HG03460 (cell line): ENCODE measurements at regions not wholly inside any gene's neighbourhood (a gene's known extent, or its start where the extent isn't known, plus 50 kb on each side); places are given as distances from the start of the nearest gene placed in this dataset.

Source experiments
- ATAC-seq: cut with Tn5 transposase; IDR thresholded peaks from one replicate; pipeline ENCODE4 v1.9.1; 2021; ENCODE audit not compliant: unreplicated experiment

DNA sequence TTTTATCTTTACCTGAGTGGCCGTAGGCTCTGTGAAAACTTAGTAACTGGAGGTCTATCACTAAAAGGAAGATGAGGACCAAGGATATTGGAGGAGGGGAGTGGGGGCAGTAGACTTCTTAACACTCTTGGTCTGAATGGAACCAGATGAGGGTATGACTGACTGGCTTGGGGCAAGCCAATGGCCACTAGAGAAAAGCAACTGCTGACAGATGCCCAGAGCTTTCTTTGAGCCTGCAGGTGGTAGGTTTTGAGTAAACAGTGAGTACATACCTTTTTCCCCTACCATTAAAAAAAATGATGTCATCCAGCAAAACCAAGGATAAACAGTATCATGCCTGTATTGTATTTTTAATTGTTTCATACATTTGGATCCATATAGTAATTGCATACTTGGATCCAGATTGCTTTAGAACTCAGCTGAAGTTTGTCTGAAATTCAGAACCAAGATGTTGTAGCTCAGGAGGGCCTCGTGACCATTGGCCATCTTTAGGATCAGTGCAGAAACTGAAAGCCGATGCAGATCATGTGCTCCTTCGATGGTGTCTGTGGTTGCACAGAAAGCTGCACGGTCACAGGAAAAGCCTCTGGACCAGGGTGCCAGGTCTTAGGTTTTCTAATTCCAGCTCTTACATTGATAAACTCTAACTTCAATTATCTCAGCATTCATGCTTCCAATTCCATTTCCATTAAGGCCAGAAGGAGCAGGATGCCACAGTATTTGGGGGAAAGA, 131.0 kb downstream of the PDGFRA start:
- no peak for ATAC-seq

DNA sequence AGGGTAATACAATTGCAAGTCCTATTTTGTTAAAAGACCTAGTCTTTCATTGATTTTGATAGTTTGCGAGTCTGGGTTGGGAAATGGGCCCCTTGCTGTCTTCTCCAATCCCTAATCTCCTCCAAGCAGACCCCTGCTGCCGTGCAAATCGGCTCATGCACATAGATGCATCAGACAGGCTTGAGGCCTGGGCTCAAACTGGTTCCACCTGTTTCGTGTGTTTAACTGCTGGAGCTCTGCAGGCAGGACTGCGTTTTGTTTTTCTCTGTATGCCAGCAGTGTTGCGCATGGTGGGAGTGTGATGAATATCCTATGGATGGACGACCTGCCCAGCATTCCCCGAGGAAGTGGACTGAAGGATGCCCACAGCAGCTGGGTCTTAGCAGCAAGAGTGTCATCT, 133.9 kb downstream of the PDGFRA start:
- no peak for ATAC-seq

DNA sequence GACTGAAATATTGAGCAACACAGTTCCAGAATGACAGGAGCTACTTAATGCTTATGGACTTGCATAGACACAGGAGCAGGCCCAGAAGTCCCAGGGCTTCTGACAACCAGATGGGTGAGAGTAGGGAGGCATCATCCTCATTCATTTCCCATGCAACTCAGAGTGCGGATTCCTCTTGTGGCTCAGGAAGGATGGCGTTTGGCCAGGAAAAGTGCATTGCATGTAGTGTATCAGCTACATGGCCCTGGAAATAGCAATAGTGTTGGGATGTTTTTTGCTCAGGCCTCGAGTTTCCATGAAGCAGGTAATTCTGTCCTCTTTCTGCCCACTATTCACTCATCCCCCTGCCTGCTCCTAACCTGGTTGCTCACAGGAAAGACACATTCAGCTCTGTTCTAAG, 136.6 kb downstream of the PDGFRA start:
- no peak for ATAC-seq

DNA sequence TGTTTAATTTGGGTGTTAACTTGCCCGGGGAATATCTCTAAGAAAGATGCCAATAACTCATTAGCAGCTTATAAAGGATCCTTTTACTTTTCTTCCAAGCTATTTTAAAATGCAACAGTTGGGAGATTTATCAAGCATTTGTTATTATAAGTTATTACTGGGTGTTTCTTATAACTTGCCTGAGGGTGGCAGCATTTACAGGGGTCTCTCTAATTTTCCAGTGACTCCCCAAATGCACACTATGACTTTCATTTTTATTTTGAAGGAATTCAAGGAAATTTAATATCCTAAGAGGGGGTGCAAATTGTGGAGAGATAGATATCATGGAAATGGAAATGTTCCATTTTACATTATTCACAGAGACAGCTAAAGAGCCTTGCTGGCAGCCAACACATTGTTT, 138.0 kb downstream of the PDGFRA start:
- ATAC-seq, result no peak

DNA sequence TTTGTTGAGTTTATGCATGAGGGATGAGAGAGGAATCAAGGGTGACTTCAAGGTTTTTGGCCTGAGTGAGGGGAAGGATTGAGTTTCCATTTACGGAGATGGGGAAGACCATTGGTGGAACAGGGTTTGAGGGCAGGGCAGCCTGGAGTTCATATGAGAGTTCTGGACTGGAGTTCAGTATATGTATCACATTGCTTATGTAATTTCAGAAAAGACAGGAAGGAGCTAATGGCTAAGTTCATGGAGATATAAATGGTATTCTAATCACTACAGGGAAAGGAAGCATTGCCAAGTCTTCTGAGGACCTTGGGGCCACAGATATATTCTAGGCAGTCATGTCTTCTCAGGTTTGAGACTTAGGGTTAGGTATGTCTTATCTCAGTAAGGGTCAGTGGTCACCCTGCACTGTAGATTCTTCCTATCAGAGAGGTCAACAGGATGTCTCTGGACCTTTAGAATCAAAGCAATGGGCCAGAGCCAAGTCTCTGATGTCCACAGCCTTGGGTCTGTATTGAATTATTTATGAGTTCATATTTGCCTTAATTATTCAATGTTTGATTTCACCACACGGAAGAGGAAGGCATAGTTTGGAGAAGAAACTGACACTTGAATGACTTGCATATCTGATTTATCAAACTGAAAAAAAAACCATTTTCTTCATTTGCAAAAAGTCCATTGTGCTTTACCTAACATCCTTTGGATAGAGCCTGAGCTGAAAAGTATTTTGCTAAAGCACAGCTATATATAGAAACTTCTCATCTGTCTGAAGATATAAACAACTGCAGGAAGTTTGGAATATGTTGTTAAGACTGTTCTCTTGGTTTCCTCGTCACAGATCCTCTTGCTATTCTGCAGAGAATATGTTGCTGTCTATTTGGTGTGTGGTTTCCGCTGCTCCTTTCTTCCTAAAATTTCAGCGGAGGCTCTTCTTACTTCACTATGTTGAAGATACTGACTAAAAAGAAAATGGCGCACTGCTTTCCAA, 139.5 kb downstream of the PDGFRA start:
- no peak for ATAC-seq

DNA sequence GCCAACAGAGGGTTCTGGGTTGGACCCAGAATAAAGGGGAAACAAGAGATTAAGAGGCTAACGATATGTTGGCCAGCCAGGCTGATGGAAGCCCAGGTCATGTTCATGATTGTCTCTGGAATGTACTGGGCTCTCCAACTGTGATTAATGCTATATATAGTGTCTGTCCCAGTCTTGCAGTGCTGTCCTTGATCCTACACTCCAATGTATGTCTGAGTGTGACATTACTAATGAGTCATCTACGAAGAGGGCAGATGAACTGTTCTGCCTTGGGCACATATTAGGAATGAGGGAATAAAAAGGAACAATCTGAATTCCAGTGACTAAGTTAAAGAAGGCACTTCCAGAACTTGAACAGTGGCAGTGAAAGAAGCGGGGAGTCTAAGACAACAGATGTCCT, 142.1 kb downstream of the PDGFRA start:
- no peak for ATAC-seq

DNA sequence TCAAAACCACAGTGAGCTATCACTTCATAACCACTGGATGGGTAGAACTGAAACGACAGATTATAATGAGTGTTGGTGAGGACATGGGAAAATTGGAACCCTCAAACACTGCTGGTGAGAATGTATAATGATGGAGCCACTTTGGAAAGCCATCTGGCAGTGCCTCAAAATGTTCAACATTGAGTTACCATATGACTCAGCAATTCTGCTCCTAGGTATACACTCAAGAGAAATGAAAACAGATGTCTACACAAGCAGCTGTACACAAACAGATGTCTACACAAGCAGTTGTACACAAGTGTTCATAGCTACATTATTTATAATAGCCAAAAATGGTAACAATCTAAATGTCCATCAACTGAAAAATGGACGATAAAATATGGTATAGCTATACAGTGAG, 143.9 kb downstream of the PDGFRA start:
- no peak for ATAC-seq

DNA sequence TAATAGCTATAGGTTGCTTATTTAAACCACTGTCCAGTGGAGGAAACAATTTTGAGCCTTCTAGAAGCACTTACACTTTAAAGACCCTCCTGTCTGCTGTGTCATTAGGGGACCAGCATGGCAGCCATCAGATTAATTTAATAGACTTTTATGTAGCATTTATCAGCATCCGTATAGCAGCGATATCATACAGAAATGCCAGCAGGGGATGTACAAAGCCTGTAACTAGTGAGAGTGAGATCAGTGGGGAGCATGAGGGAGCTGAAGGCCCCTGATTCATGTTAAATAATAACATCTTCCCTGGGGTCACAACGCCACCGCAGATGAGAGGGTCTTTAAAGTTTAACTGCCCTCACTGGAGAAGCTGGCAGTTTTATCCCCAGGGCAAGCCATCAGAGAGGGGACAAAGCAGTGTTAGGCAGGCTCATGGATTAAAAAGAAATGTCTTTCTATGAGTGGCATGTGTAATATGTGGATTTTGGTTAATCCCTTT, 144.7 kb downstream of the PDGFRA start:
- no peak for ATAC-seq

DNA sequence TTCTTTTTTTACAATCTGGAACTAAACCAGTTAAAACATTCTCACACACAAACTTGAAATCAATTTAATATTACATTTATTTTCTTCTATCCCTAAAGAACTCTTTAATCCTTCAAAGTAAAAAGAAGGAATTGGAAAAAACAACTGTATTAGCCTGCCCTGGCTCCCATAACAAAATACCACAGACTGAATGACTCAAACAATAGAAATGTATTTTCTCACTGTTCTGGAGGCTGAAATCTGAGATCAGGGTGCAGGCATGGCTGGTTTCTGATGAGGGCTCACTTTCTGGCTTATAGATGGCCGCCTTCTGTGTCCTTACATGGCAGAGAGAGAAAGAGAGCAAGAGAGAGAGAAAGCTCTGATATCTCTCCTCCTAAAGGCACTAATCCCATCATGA, 149.4 kb downstream of the PDGFRA start:
- no peak for ATAC-seq

DNA sequence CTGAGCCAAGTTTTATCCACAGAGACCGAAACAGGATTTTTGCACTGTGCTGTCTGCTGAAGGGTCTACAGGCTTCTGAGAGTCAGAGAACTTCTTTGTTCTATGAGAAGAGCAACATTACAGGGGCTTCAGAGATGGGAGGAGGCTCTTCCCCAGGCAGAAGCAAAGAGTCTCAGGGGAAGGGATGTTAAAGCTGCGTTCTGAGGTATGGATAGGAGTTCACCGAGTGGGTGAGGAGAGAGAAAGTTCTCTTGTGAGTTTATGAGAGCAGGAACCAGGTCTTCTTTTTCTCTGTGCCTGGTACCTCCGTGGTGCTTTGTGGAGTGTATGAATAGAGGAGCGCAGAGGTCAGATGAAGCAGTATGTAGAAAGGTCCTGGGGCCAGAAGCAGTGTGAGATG, 155.1 kb downstream of the PDGFRA start:
- no peak for ATAC-seq

DNA sequence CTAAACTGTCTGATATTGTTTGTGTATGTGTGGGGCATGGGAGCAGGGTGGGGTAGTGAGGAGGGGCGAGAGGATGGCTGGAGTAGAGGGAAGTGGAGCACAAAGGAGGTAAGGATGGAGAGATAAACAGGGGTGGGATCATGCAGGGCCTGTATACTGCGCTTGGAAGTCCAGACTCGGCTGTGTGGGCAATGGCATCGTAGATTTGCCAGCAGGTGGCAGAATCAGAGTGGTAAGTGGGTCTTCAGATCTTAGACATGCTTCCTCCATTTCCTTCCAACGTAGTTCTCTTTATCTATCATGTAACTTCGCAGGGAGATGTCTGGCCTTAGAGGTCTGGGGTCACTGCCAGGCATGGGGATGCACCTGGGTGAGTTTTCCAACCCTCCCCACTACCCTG, 155.5 kb downstream of the PDGFRA start:
- no peak for ATAC-seq

DNA sequence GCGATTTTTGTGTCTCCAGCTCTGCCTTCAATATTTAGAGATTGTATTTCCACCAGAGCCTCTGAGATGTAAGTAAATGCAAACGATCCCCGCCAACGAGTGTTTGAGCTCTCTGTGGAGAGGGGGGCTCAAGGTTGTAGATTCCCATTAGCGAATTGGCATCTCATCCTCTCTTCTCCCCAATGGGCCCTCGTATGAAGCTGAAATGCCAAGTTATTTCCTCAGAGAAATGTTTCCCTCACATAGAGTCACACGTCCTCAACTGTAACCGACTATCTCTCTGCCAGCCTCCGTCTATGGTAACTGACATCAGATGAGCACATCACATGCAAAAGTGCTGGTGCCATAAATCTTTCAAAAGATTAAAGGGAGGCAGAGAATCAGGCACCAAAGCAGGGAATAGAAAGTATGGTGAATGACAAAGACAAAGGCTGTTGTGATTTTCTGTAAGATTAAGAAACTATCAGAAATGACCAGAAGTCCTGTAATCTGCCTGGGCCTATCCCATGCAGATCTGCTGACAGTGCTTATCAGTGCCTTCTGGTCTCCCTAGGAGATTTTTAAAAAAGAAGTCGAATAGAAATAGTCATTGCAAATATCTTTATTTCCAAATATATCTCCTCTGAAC, 157.1 kb downstream of the PDGFRA start:
- ATAC-seq, result no peak

DNA sequence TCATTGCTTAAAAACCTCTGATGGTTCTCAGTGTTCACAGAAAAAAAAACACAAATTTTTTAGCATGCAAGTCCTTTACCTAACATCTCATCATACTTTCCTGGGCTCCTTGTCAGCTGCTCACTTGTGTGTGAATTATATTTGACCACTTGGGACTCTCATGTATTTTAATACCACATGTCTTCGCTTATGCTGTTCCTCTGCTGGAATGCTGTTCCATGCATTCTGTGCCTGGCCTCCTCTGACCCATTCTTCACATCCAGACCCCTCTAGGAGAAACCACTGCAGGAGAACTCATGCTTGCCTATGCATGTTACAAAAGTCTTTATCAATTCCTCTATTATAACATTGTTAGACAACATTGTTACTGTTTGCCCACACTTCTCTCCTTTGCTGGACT, 157.6 kb downstream of the PDGFRA start:
- ATAC-seq, result no peak

DNA sequence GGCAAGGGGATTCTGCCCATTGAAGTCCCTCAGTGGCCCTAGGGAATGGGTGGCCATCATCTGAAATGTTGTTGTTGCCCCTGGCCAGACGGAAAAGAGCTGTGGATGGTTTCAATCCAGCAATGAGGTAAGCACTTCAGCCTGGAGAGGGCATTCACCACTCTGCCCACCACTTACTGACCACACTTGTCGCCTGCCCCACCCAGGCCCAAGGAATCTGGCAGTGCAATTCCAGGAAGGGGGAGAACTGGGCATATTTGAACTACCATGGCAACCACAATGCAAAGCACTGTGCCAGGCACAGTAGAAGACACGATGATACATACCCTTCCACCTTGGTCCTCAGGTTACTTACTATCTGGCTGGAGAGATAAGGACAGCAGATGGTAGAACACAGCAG, 161.6 kb downstream of the PDGFRA start:
- no peak for ATAC-seq

DNA sequence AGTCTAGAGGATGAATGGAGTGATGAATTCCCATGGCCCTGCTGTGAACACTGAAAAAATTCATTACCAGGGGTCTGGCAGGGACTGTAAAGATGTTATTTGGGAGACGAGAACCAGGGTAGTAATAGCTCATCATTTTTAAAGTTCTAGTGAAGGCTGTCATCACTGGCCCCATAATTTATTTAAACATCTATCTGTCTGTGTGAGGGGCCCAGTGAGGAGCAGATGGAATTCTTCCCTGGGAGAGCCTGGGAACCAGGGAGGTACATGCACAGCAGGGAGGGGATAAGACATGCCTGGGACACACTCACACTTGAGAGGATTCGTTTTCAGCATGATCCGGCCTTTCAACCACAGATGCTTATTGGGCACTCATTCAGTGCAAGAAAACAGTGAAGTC, 162.0 kb downstream of the PDGFRA start:
- ATAC-seq, result no peak

DNA sequence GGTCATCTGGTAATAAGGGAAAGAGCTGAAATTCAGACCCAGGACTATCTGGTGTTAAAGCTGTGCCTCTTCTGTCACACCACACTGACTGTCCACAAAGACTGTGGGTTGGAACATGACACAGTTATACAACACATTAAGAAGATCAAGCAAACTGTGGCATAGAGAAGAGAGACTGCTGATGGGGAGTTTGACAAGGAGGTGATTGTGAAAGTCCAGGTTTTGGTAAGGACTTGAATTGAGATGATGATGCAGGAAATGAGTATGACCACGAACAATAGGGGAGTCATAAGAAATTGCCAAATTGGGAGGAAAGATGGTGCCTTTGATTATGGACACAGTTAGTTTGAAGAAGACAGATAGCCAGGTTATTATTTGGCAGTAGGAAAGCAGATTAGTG, 163.4 kb downstream of the PDGFRA start:
- ATAC-seq, result no peak

DNA sequence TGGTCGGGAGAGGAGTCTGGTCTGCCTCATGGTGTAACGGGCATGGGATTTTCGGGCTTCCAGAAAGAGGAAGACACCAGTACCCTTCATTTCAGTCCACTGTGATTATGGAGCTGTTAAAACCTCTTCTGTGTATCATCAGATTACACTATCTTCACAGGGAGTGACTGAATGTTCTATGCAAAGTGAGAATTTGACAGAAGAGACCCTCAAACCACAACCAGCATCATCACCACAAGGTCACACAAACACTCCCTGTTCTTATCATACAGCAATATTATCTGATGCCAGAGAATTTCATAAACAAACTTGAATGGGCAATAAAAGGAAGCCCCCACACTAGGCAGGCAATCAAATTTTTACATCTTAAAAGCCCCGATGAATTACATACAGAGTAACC, 164.2 kb downstream of the PDGFRA start:
- ATAC-seq, result no peak

DNA sequence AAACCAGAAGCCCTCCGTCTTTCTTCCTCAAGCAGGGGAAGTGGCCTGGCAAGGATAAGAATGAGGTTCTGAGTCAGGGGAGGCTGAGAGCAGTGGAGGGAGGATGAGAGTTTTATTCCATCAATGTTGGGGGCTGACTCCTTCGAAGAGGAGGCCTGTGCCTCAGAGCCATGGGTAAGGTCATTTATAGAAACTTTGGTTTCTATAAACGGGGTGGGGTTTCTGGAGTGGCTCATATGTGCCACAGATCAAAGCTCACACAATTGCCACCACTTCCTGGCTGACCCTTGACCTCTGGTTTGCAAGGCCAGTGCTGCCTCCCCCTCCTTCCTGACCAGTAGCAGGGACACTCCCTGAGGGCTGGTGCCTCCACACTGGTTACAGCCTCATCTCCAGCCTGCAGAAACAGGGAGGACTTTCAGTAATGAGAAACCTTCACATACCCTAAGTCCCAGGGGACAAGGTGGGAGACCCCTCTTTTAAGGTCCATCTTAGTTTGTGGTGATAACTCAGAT, 166.0 kb downstream of the PDGFRA start:
- ATAC-seq, result no peak

DNA sequence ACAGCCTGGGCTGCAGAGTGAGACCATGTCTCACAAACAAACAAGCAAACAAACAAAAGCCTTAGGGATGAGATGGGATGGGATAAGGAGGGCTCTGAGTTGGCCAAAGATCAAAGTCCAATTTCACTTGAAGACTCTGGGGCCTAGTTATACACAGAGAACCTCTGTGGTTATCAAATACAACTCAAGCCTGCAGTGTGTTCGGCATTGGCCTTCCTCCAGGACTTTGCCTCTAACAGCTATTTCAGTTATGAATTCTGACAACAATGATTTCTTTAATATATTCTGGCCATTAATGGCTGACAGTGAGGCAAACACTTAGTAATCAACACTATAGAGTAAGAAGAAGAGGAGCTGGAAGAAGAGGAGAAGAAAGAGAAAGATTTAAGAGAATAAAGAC, 171.1 kb downstream of the PDGFRA start:
- ATAC-seq, result no peak

DNA sequence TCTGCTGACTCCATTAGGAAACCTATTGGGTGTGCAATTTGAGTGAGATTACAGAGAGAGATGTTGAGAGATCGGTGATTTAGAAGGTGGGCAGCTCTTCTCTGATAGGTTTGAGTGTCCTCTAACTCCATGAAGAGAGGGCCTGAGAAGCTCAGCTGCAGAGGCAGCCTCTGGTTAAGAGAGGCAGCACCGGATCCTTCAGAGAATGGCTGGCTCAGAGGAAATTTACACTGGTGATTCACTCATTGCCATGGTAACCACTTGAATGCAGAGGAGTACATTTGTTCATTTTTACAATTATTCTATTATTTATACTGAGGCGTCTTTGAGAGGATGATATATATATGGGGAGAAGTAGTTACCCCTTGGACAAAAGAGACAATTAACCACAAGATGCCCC, 171.7 kb downstream of the PDGFRA start:
- no peak for ATAC-seq

DNA sequence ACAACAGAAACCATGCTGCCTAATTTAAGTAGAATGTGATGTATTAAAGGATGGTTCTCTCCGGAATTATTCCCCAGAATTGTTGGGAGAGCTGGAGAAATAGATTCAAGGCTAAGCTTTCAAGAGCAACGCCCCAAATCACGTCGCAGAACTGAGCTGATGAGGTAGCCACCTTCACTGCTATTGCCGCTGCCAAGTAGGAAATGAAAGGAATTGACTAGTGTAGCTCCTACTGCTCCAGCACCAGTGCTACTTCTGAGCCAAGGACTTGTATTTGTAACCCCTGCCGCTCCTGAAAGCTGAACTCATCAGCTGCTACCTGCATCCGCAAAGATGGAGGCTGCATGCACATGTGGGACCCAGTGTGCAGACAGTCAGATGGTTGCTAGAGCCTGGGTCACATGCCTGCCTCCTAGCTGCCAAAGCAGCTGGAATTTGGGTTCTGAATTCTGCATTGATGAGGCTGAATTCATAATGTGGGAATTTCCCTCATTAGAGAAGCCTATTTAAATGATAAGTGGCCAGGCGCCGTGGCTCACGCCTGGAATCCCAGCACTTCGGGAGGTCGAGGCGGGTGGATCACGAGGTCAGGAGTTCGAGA, 173.9 kb downstream of the PDGFRA start:
- no peak for ATAC-seq
